Non-pigmented ciliary epithelial cell (primary cell): ENCODE measurements at regions not wholly inside any gene's neighbourhood (a gene's known extent, or its start where the extent isn't known, plus 50 kb on each side); places are given as distances from the start of the nearest gene placed in this dataset.

ENCODE experiments used
- DNase-seq: peaks from one replicate; pipeline ENCODE4 v3.0.0-alpha.2; 2010; ENCODE audit warnings: low read depth

DNA sequence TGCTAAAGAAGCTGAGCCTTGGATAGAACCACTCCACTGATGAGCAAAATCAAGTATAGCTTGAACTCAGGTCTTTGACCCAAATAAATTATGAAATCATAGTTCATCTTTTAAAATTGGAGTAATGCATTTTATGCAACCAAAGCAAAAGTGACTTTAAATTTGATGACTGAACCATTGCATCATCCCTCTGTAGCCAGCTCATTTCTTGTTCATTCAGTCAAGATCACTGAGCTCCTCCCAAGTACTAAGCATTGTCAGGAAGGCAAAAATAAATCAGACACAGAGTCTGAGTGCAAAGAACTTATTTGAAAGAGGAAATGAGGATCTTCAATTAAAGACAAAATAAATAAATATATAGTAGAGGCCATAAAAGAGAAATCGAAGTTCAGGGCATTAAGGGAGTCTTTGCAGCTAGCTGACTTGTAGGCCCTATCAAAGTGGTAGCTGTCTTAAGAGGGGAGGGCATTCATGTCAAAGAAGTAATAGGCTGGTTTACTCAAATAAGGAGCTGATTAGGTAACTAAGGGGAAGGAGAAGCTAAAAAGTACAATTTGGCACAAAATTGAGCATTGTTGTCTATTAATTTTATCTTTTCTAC lies 411.8 kb downstream of the MTX2 start:
- DNase-seq, result no peak

DNA sequence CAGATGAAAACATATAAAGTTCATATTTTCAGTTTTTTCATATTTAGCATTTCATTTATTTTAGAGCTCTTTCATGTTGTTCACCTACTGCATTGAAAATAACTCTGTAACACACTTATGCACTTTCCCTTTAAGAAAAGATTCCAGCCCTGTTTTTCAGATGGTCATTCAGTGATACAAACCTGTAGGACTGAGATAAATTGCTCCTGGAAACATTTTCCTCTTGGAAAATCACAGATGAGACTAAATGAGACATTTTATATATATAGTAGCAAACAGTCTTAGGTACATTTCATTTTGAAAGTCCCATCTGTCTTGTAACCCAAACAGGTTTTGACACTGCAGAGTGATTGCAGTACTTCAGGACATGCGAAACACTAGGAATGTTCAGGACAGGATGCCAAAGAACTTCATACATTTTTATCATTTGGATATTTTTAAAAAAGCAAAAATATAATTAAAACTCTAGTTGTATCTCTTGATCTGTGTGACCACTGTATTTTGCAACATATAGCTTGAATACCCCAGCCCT lies 412.4 kb downstream of the MTX2 start:
- no peak for DNase-seq

DNA sequence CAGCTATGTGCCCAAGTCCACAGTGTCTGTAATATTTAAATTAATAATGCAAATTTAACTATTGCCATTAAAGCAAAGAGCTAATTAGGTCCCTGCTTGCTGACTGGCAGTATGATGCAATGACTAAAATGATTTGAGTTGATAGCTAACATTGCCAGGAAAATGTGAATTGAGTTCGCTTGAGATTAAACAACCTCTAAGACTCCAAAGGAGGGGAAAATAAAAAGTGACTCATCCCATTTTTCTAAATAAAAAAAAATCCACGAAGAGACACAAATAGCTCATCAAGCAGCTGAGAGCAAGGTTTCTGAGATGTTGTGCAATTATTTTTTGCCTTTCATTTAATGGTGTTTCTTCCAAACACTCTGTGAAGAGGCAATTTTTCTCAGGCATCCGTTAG lies 413.0 kb downstream of the MTX2 start:
- DNase-seq, result no peak

DNA sequence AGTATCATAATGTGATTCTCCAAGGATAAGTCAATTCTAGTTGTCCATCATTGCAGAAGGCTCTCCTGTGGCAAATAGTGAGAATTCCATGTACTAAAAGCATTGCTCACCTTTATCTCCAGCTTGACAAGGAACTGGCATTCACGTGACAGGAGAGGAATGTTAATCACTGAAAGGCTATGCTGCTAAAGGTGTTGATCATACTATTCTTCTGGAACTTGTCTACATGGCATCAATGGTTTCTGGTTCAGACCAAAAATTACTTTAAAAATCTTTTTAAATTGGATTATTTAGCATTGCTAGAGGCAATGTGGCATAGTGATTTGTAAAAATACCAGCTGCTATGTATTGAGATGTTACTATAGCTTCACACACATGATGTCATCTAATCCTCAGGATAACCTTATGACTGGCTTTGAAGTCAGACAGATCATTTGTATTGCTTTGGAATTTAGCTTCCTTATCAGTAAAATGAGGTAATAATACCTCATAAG lies 414.4 kb downstream of the MTX2 start:
- DNase-seq, result no peak

DNA sequence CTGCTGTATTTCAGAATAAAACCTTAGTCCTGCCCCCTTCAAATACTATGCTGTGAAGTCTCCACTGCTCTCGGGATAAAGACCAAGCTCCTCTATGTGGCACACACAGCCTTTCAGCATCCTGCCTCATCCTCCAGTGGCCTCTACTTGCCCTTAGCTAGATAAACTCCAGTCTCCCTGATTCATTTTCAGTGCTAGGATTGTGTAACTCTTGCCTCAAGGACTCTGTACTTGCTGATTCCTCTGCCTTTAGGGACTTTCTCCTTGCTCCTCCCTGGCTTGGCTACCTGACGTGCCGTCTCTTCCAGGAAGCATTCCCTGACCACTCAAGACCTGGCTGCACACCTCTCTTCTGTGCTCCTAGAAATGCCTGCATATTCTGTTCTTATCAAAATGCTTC lies 416.7 kb downstream of the MTX2 start:
- no peak for DNase-seq

DNA sequence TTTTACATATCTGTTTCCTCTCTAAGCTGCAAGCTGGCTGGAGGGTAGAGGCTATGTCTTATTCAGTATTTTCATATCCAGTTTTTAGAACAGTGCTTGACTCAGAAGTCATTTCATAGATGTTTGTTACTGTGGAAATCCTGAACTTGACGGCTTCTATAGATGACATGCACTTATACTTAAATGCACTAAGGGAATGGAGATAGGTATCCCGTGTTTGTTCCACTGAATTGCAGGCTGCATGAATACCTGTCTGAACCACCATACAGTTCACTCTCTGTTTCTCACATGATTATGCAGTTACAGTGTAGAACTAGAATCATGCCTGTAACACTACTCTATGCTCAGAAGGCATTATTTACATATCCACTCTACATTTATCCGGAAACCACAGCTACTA lies 417.1 kb downstream of the MTX2 start:
- no peak for DNase-seq

DNA sequence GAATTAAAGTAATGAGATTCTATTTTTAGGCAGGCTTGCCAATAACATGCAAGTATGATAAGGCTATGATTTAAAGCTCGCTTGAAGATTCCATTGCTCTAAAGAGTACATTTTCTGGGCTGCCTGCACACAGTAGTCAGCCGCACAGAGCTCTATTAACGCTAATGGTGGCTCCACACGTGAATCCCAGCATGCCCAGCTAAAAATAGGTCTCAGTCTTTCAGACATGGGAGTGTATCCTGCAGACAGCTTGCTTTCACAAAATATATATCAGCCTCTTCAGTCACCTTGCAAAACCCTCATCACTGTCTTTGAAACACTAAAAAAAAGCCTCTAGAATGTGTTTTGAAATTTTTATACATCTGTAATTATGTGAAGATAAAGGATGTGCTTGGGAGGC lies 418.1 kb downstream of the MTX2 start:
- DNase-seq, result no peak

DNA sequence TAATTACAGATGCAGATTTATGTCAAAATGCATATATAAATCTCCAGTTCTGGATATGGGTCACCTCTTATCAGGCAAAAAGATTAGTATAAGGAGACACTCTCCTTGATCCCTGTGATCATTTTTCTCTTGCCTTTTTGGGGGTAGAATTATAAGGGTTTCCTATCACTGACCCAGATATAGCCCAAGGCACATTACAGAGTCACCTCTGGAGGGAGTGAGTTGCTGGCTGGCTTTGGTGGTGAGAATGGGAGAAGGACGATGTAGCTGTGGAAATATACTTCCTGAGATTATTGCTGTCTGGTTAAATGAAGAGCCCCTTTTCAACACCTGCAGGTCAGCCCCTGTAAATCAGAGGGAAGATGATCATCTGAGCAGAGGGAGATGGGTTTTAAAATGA lies 418.7 kb downstream of the MTX2 start:
- DNase-seq, result no peak

DNA sequence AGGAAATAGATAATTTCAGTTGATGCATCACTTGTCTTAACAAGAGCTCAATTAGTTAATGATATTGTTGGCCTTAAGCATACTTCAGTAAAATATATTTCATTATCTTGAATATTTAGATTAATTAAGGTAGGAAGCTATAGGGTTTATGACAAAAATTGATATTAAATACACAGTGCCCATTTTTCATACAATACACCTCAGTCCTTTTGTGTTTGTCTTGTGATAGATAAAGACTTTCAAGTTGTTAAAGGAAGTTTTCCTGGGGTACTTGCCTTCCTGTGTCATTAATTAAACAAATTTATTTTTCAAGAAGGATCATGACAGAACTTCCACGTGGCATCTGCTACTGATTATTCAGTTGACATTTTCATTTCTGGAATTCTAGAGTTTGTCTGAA lies 420.5 kb downstream of the MTX2 start:
- no peak for DNase-seq

DNA sequence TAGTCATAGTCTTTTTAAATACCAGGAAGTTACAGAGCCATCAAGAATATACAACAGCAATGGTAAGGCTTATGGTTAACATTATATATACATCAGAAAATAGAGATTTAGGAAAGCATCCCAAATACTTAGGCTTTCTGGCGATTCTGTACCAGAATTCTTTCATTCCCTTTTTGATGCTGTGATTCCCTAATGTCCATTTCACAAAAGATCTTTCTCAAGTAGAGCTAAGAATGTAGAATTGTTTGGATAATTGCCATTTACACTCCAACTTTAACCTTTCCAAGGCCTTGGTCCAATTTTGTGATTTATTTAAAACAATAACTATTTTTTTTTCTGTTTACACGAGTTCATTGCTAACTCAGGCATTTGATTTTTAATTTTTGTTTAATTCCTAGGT lies 422.2 kb downstream of the MTX2 start:
- no peak for DNase-seq

DNA sequence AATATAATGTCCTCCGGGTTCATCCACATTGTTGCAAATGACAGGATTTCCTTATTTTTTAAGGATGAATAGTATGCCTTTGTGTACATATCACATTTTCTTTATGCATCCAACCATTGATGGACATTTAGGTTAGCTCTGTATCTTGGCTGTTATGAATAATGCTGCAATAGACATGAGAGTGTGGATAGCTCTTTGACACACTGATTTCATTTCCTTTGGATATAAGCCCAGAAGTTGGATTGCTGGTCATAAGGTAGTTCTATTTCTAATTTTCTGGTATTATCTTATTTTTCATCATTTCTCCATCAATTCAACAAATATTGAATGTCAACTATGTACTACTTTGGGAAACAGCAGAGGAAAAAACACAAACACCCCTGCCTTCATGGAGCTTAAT lies 423.3 kb downstream of the MTX2 start:
- no peak for DNase-seq

DNA sequence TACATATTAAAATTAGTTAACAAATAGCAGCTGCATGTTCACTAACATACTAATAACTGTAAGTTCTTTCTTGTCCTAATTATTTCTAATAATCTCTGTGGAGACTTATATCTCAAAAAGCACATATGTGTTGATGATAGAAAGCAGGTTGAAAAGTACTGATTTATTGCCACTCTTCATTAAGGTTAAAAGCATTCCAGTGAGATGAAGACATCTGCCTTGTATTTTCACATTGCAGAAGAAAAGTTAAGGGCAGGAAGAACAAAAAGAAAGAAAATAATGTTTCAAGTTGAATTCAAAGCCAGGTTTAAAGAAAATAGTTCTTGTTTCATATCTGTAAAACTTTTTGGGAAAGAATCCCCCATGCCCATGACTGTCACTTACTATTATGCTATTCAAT lies 429.9 kb downstream of the MTX2 start:
- no peak for DNase-seq

DNA sequence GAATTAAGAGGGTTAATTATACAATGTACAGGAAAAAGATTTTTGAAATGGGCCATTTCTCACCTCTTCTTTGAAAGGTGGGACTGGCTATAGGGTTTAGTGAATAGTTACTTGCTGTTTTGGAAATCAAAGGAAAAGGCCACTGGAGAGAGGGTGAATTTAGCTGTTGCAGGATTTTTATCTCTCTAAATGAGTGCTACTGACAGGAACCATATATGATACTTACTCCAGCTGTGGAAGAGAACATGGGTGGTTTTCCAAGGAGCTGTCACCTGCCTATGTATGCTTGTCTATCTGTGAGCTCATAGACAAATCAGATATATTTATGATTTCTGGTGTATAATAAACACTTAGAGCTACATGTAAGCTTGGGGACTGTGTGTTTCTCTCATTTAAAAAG lies 430.4 kb downstream of the MTX2 start:
- DNase-seq, result no peak

DNA sequence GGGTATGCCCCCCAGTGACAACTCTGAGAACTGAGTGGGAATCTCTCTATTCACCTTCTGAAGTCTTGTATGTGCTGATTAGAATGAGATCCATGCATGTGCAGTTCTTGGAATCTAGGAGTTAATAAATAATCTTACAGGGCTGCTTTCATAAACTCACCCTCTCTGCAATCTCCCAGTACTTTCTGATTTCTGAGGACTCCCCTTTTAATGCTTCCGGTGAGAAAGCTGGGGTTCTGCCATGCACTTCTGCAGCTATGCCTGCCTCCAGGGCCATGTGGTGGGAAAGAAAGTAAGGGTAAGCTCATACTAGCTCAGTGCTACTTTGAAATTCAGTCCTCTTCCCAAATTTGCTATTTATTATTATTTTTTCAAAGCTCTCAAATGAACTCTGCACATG lies 432.9 kb downstream of the MTX2 start:
- no peak for DNase-seq

DNA sequence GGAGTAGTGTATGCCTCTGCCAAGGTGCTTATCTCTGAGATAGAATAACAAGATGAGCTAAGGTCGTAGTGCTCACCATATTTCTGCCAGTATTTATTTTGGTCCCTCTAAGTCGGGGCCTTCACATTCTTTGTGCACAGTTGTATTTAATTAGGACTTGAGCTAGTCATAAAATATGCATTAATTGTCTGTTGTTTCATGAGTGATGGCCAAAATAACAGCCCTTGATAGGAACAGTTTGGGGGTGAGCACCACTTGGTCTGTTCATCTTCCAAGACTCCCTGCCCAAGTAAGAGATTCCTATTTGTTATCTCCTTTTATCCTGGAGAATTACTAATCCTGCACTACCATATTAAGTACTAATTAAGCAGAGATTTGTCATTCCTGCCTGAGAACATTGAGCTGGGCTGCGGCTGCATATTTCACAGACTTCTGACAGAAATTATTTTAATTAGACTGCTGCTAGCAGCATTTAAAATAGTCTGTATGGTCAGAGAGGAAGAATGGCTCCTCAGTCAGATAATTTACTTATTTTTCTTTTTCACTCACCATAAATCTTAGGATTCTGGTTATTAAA lies 435.1 kb downstream of the MTX2 start:
- no peak for DNase-seq

DNA sequence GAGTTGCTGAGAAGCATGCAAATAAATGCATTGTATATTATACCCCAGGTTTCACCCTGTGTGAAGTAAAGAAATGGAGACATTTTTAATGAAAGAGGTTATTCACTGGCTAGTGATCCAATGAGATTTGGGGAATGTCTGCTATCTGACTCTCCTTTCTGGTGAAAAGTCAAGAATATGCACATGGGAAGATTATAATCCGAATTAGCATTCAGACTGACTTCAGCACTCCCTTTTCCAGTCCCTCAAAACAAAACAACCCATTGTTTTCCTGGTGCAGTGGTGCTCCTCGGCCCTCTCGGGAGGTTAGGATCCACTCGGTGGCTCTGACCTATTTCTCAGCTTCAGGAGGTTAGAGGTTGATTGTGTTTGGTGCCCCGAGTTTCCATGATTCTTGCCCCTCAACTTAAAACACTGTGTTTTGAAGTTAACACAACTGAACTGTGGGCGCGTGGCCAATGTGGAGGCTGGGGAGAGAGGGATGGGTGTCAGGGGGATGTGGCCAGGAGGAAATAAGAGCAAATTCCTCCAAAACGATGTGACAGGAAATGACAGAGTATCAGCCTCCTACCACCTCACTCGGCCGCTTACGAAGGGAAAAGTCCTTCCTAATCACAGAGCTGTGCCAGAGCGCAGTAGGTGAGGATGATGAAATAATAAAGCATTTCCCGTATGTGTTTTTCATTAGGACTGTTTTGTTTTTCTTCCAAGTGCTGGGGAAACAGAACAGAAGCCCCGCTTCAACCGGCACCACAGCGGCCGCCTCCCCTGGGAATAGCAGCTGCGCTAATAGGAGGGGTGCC lies 440.1 kb downstream of the MTX2 start:
- no peak for DNase-seq

DNA sequence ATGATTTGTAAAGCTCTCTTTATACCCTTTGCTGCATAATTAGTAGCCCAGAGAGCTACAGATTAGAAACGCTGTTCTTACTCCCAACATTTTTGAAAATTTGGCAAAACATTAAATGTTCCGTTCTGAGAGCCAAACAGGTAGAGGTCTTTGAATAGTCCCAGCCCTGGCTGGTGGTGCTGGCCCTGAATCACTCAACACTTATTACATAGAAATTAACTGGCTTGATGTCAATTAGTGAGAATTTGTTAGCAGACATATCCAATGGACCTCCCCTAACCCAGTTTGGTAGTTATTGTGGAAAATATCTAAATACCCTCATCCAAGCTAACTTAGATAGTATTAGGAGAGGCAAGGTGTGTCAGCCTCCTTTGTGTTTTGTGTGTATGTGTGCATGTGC lies 440.7 kb downstream of the MTX2 start:
- DNase-seq, result no peak

DNA sequence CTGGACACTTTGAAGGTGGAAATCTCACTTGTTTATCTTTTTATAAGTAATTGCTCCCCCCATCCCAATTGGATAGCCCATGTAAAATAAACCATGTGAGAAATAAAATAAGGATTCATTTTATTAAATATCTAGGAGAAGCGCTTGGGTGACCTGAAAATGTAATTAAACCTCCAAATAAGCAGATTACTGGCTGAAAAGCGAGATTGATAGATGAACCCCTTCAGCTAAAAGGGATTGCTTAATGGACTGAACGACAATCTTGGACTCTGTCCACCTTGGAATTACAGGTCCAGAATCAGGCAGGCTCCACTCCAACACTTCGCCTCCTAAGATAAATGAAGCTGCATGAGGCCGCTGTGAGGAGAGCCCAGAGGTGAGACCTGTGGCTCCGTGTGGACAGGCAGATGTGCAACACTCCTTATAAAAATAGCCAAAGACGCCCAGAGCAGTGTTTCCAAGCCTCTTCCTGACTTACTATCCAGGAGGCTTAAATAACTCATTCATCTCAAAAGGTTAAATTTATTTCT lies 441.5 kb downstream of the MTX2 start:
- DNase-seq, result no peak

DNA sequence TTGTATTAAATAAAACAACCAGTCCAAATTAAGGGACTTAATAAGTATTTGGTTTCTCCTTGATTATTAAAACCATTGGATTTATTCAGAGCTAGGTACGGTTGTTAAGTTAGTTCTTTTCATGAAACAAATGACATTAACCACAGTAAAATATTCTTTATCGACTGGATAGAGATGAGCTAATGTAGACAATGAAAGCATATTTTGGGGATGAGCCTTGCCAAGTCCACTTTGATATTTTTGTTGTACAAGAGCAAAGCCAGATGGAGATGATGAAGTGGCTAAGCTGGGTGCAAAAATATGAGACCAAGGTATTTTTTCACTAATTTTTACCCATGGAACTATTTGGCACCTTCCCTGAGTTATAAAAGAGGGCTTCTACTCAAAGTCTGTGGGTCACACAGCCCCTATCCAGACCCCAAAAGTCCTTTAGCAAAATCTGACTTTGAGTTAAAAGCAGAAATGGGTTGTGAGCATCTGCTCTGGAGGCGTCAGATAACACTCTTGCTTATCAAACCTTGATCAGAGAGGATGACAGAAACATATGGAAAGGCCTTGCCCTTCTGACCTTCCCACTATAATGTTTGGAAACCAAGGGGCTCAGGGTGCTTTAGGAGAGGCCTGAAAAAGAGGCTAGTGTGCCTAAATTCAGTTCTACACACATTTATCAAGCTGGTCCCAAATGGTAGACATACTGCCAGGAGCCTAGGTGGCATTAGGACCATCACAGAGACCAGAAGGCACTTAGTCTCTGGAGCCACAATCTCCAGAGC lies 456.8 kb downstream of the MTX2 start:
- no peak for DNase-seq

DNA sequence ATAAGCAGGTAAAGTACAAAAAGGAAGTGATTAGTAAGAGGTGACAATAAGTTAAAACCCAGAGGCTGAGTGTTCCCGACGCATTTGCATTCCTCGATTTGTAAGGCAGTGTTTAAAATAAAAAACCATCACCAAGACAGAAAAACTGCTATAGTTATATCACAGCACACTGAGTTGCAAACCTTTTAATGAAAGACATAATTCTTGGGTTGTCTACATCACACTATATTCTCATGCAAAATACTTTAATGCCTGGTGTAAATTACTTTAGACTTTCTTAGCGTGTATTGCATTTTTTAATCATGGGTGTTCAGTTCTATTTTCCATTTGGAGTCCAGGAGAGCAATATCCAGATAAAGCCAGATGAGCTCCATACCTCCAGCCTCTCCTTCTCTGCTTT lies 458.5 kb downstream of the MTX2 start:
- no peak for DNase-seq

DNA sequence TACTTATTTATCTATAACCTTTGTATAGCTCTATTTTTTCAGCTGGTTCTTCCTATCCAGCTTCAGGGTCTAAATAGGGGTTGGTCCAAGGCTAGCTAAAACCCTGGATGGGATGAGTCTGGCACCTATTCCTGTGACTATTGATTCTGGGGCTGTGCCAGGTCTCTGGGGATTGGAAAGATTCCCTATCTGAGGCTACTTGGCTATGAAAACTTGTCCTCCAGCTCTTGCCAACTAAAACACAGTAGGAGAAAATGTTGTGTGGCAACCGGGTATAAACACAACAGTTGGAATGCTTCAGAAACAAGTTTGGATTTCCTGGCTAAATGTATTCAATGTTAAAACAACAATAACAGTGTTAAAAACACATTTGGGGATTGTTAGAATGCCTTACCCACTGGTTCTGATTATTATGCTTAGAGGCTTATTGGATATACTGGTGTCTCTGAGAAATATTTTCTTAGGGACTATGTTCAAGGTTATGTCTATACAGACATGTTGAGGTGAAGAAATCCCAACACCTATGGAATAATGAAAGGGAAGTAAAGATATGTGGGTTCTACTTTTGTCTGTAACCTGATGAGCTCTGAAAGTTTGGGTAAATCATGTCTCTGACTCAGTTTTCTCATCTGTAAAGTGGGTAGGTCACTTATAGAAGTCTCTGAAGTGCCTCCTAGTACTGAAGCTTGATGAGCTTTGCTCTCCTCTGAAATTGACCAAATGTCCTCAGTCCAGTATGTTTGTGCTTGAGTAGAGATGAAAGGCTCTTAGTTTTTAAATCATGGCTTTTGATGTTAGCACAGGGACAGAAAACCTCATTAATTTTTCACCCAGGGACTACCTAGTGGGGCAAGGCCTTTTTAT lies 460.7 kb downstream of the MTX2 start:
- no peak for DNase-seq
